ENCODE measurements at regions not wholly inside any gene's neighbourhood (a gene's known extent, or its start where the extent isn't known, plus 50 kb on each side); places are given as distances from the start of the nearest gene placed in this dataset.

- no peak for DNase-seq (ENCODE audit: low read depth)
Observed at GRCh38 chr4:173910891-173911290, 372.6 kb downstream of the FBXO8 start.

GRCh38 chr4:173909294-173909693 lies 374.2 kb downstream of the FBXO8 start:
- no peak for TF ChIP-seq CTCF (conservative IDR thresholded peaks at IDR 0.05; ENCODE audit: low read depth, low read length)
- DNase-seq (ENCODE audit: low read depth), result no peak
- no peak overlapping the region for H3K4me3 ChIP-seq (ENCODE audit: low read depth, low read length)

More at GRCh38 chr4:173910891-173911290, 372.6 kb downstream of the FBXO8 start:
- TF ChIP-seq CTCF (conservative IDR thresholded peaks at IDR 0.05; ENCODE audit: low read depth, low read length), result no peak
- no peak overlapping the region for H3K4me3 ChIP-seq (ENCODE audit: low read depth, low read length)

- no peak for TF ChIP-seq CTCF (conservative IDR thresholded peaks at IDR 0.05; ENCODE audit: low read depth, low read length)
- DNase-seq (ENCODE audit: low read depth), result no peak
- H3K4me3 ChIP-seq (ENCODE audit: low read depth, low read length), result no peak overlapping the region
Observed at GRCh38 chr4:173899813-173900212, 369.8 kb upstream of the HAND2 start.

- DNase-seq (ENCODE audit: low read depth), result no peak
- no peak overlapping the region for H3K4me3 ChIP-seq (ENCODE audit: low read depth, low read length)
- TF ChIP-seq CTCF (conservative IDR thresholded peaks at IDR 0.05; ENCODE audit: low read depth, low read length), result no peak
Observed at GRCh38 chr4:173891072-173891471, 361.0 kb upstream of the HAND2 start.

GRCh38 chr4:173883821-173884220 lies 353.8 kb upstream of the HAND2 start:
- no peak for TF ChIP-seq CTCF (conservative IDR thresholded peaks at IDR 0.05; ENCODE audit: low read depth, low read length)
- H3K4me3 ChIP-seq (ENCODE audit: low read depth, low read length), result no peak overlapping the region
- no peak for DNase-seq (ENCODE audit: low read depth)

- H3K4me3 ChIP-seq (ENCODE audit: low read depth, low read length), result no peak overlapping the region
- no peak for DNase-seq (ENCODE audit: low read depth)
- TF ChIP-seq CTCF (conservative IDR thresholded peaks at IDR 0.05; ENCODE audit: low read depth, low read length), result no peak
Observed at GRCh38 chr4:173880897-173881296, 350.9 kb upstream of the HAND2 start.

- no peak for DNase-seq (ENCODE audit: low read depth)
- H3K4me3 ChIP-seq (ENCODE audit: low read depth, low read length), result no peak overlapping the region
- no peak for TF ChIP-seq CTCF (conservative IDR thresholded peaks at IDR 0.05; ENCODE audit: low read depth, low read length)
Observed at GRCh38 chr4:173879509-173879908, 349.5 kb upstream of the HAND2 start.
